Naive B cell (primary cell): ENCODE measurements at regions not wholly inside any gene's neighbourhood (a gene's known extent, or its start where the extent isn't known, plus 50 kb on each side); places are given as distances from the start of the nearest gene placed in this dataset.
"Not testable (repeated sequence)": the region's sequence is repeated elsewhere in the genome, so short reads cannot be mapped to it uniquely, and the experiment has no call there.

Experiments used
- ATAC-seq, 2 donors: fragments of 150-1000 bp; cut with Tn5 transposase; 2 replicates each; pipeline ENCODE4 v1.10.0; 2021; ENCODE audit warnings: low read depth in 2 of 2, mild to moderate bottlenecking in 2 of 2, moderate library complexity in 2 of 2
- DNase-seq: peaks from one replicate; pipeline ENCODE4 v3.0.0; 2022
- H3K27ac Mint-ChIP-seq, 6 donors: one replicate each; pipeline ENCODE4 v1.8.0; 2020 to 2022; ENCODE audit warnings: mild to moderate bottlenecking in 6 of 6, mixed read lengths in 6 of 6, moderate library complexity in 5 of 6, inconsistent platforms in 2 of 6
- H3K27me3 Mint-ChIP-seq, 3 donors: one replicate each; pipeline ENCODE4 v1.8.0; 2021 to 2022; ENCODE audit warnings: mixed read lengths in 3 of 3, mild to moderate bottlenecking in 1 of 3
- H3K36me3 Mint-ChIP-seq, 2 donors: one replicate each; pipeline ENCODE4 v1.8.0; 2020 to 2022; ENCODE audit warnings: mixed read lengths in 2 of 2, inconsistent platforms in 1 of 2, mild to moderate bottlenecking in 1 of 2
- H3K4me1 Mint-ChIP-seq, 3 donors: one replicate each; pipeline ENCODE4 v1.8.0; 2020 to 2022; ENCODE audit warnings: mixed read lengths in 3 of 3, inconsistent platforms in 1 of 3, mild to moderate bottlenecking in 1 of 3, moderate library complexity in 1 of 3
- H3K4me3 Mint-ChIP-seq, 8 donors: one replicate each; pipeline ENCODE4 v1.8.0; 2020 to 2022; ENCODE audit warnings: mild to moderate bottlenecking in 8 of 8, mixed read lengths in 8 of 8, moderate library complexity in 8 of 8, inconsistent platforms in 2 of 8
- H3K9me3 Mint-ChIP-seq, 7 donors: one replicate each; pipeline ENCODE4 v1.8.0; 2020 to 2022; ENCODE audit warnings: mixed read lengths in 7 of 7, mild to moderate bottlenecking in 5 of 7, inconsistent platforms in 2 of 7, moderate library complexity in 1 of 7

DNA sequence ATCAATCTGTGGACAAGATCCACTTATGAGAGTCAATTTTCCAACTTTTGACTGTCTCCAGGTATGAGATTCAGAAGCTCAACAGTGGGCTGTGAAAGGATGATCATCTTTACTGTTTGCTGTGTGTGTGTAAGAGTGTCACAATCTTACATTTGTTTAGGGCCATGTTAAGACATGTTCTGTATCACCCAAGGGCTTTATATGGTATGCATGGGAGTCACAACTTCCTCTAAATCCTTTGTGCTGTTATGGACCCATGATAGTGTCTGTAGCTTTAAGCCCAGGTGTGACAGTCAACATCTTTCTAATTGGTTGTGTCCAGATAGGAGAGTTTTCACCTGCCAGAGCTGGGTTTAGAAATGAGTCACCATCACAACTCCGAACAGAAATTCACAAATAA lies 70.2 kb downstream of the ZNF726 start:
- ATAC-seq, H3K27ac Mint-ChIP-seq, H3K4me3 Mint-ChIP-seq, H3K9me3 Mint-ChIP-seq, H3K27me3 Mint-ChIP-seq, H3K36me3 Mint-ChIP-seq, H3K4me1 Mint-ChIP-seq, DNase-seq: not testable (repeated sequence)

DNA sequence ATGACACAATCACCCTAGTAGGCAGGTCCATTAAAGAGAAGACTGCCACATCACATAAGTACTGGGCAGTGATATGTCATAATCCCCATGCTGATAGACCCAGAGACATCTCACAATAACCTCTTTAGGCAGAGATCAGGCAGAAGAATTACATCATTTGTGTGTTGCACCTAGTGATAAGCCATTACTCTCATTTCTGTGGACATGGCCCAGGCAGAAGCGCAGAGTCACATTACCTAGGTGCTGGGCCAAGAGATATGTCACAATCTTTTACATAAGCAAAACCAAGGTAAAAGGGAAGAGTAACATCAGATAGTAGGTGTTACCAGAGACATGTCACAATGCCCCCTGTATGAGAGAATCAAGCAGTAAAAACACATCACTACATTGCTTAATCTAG lies 71.9 kb downstream of the ZNF726 start:
- Mint-ChIP-seq H3K9me3 (peaks cover 0 to 1% (median 0%) of the 10 kb centered on the region in 7 donors), H3K27ac (no peak overlapping the region), H3K27me3 (no peaks in the 10 kb centered on the region), H3K36me3 (no peaks in the 10 kb centered on the region), H3K4me3 (no peak overlapping the region), H3K4me1 (no peaks in the 10 kb centered on the region)
- no peak for ATAC-seq
- no peak for DNase-seq

DNA sequence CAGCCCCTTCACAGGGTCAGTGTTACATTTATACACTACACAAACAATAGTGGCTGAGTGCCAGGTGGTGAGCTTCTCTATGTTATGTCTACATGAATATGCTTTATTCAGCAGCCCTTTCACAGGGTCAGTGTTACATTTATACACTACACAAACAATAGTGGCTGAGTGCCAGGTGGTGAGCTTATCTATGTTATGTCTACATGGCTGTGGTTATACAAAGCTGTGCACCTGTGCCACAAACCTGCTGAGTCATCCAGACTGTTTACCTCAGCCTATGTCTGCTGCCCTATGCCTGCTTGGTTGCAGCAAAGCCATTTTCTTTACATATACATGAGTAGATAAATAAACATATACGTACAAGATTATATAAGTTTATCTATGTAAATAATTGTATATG lies 76.5 kb downstream of the ZNF726 start:
- H3K4me1 Mint-ChIP-seq: peaks cover 0 to 3% (median 0%) of the 10 kb centered on the region in 3 donors
- ATAC-seq: no peak
- no peaks in the 10 kb centered on the region for H3K27me3 Mint-ChIP-seq
- DNase-seq: no peak
- no peaks in the 10 kb centered on the region for H3K36me3 Mint-ChIP-seq
- peaks cover 3 to 19% (median 6%) of the 10 kb centered on the region in 7 donors for H3K9me3 Mint-ChIP-seq
- no peak overlapping the region for H3K4me3 Mint-ChIP-seq
- no peak overlapping the region for H3K27ac Mint-ChIP-seq

DNA sequence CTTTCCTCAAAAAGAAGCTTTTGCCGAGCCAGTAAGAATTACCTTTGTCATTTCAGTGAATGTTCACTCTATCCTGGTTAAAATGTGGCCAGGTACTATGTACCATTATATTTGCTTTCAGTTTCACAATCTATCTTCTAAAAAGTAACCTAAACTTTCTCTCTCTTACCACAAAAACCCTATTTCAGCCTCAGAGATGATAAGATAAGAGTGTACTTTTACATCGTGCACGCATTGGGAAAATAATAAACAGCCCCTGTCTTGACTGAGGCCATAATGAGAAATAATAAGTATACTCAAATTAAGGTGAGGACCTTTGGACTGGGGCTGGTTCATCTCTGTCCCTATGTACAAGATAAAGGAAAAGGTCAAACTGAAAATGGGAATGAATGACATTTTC lies 77.7 kb downstream of the ZNF726 start:
- ATAC-seq: no peak

DNA sequence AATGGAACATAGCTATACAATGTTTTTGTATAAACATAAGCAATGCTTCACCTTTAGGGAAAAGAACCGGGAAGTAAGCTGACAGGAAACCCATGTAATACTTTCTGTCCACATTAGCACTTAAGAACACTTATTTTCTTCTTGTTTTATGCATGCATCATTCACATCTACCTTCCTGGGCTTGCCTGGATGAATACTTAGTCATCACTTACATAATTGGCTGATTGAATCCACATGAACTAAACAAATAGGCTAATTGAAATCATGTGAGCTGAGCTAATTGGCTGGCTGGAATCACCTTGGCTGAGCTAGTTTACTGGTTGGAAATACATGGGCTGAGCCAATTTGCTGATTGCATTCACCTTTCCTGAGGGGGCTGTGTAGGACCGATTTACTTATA lies 78.8 kb downstream of the ZNF726 start:
- ATAC-seq: no peak
- no peak for DNase-seq
- Mint-ChIP-seq H3K4me1 (peaks cover 0 to 3% (median 0%) of the 10 kb centered on the region in 3 donors), H3K27me3 (no peaks in the 10 kb centered on the region), H3K36me3 (peaks cover 0 to 12% of the 10 kb centered on the region in 2 donors), H3K4me3 (no peak overlapping the region), H3K27ac (no peak overlapping the region), H3K9me3 (peaks cover 15 to 41% (median 22%) of the 10 kb centered on the region in 7 donors)

More for the DNA sequence above, 77.7 kb downstream of the ZNF726 start:
- H3K9me3 Mint-ChIP-seq: peaks cover 14 to 31% (median 17%) of the 10 kb centered on the region in 7 donors
- no peaks in the 10 kb centered on the region for H3K27me3 Mint-ChIP-seq
- peaks cover 0 to 9% of the 10 kb centered on the region in 2 donors for H3K36me3 Mint-ChIP-seq
- no peak overlapping the region for H3K27ac Mint-ChIP-seq
- H3K4me3 Mint-ChIP-seq: no peak overlapping the region
- DNase-seq: no peak
- peaks cover 0 to 3% (median 0%) of the 10 kb centered on the region in 3 donors for H3K4me1 Mint-ChIP-seq

DNA sequence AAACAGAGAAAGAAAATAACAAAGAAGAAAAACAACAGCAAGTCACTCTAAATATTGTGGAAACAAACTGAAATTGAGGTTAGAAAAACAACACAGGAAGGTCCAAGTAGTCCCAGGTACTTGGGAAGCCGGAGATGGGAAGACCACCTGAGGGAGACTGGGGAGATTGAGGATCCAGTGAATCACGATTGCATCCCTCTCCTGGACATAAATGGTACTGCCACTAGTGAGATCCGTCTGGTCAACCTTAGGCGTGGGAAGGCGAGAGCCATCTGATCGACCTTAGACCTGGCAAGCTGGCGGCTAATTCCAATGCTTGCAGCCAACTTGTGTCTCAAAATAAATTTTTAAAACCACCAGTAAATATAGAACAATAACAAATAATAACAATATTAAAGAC lies 81.9 kb downstream of the ZNF726 start:
- H3K4me1 Mint-ChIP-seq: peaks cover 0 to 3% (median 0%) of the 10 kb centered on the region in 3 donors
- no peak overlapping the region for H3K27ac Mint-ChIP-seq
- H3K36me3 Mint-ChIP-seq: peaks cover 0 to 12% of the 10 kb centered on the region in 2 donors
- DNase-seq: no peak
- no peak for ATAC-seq
- H3K4me3 Mint-ChIP-seq: no peak overlapping the region
- peaks cover 24 to 54% (median 29%) of the 10 kb centered on the region in 7 donors for H3K9me3 Mint-ChIP-seq
- H3K27me3 Mint-ChIP-seq: no peaks in the 10 kb centered on the region

DNA sequence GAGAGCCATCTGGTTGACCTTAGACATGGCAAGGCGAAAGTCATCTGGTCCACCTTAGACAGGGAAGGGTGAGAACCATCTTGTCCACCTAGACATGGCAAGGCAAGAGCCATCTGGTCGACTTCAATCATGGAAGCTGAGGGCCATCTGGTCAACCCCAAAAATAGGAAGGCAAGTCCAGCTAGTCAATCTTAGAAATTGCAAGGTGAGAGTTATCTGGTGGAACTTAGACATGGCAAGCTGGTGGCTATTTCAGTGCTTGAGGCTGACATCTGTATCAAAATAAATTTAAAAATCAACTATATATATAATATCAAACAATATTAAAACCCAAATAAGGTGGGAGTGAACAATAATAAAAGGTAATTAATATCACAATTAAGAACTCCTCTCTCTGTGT lies 83.9 kb downstream of the ZNF726 start:
- Mint-ChIP-seq H3K4me3 (no peak overlapping the region), H3K27me3 (no peaks in the 10 kb centered on the region), H3K27ac (no peak overlapping the region), H3K9me3 (peaks cover 24 to 54% (median 29%) of the 10 kb centered on the region in 7 donors), H3K4me1 (peaks cover 0 to 3% (median 0%) of the 10 kb centered on the region in 3 donors), H3K36me3 (peaks cover 0 to 12% of the 10 kb centered on the region in 2 donors)
- no peak for DNase-seq
- ATAC-seq: no peak

DNA sequence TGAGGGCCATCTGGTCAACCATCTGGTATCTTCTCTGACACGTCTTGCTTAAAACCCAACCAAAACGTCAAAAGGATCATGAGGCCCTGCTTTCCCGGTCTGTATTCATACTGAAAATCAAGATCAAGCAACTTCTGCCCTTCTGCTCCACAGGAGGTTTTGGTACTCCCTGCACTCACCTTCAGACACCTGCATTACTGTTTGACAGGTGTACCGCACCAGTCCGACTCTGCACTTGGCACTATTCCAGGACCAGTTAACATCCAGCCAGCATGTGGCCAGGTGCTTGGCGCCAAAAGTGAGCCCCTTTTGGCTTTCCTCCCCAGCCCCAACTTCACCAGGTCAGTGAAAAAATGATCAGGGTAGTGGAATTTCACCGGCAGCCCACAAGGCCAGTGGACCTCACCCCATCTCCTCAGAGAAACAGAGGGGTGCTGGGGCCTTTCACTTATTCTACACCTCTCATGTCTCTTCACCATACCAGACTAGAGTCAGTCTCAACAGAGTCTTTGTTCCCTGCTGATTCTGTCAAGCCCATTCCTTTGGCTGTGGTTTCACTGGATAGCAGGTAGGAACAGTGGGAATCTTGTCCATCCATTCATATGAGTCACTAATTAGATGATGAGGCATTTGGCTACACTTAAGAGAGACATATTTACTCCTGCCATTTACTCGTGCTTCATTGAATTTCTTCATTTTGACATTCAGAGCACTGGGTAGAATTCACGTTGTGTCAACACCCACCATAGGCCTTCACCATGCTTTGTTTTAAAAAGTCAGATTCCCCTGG lies 85.3 kb downstream of the ZNF726 start:
- H3K4me3 Mint-ChIP-seq: no peak overlapping the region
- no peak overlapping the region for H3K27ac Mint-ChIP-seq
- H3K36me3 Mint-ChIP-seq: peaks cover 0 to 12% of the 10 kb centered on the region in 2 donors
- H3K27me3 Mint-ChIP-seq: no peaks in the 10 kb centered on the region
- peaks cover 0 to 3% (median 0%) of the 10 kb centered on the region in 3 donors for H3K4me1 Mint-ChIP-seq
- peaks cover 21 to 46% (median 26%) of the 10 kb centered on the region in 7 donors for H3K9me3 Mint-ChIP-seq
- no peak for ATAC-seq
- no peak for DNase-seq

DNA sequence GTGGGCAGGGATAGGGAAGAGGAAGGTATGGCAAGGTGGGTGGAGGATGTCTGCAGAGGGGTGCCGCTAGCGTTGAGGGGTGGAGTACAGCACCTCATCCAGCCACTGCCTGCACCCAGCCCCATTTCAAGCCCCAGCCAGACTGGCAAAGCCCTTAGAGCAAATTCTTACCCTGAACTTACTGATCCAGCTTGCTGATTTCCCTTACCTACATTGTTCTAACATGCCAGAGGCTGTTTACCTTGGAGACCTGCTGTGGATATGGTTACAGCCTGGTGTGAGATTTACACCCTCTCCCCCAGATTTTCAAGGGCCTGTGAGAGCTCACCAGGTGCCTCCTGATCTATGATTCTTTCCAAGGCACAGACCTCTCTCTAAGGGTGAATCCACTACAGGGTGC lies 86.0 kb downstream of the ZNF726 start:
- H3K4me3 Mint-ChIP-seq: no peak overlapping the region
- H3K36me3 Mint-ChIP-seq: peaks cover 0 to 12% of the 10 kb centered on the region in 2 donors
- ATAC-seq: no peak
- peaks cover 18 to 40% (median 25%) of the 10 kb centered on the region in 7 donors for H3K9me3 Mint-ChIP-seq
- H3K27ac Mint-ChIP-seq: no peak overlapping the region
- DNase-seq: no peak
- H3K4me1 Mint-ChIP-seq: peaks cover 0 to under 1% (median 0%) of the 10 kb centered on the region in 3 donors
- no peaks in the 10 kb centered on the region for H3K27me3 Mint-ChIP-seq

DNA sequence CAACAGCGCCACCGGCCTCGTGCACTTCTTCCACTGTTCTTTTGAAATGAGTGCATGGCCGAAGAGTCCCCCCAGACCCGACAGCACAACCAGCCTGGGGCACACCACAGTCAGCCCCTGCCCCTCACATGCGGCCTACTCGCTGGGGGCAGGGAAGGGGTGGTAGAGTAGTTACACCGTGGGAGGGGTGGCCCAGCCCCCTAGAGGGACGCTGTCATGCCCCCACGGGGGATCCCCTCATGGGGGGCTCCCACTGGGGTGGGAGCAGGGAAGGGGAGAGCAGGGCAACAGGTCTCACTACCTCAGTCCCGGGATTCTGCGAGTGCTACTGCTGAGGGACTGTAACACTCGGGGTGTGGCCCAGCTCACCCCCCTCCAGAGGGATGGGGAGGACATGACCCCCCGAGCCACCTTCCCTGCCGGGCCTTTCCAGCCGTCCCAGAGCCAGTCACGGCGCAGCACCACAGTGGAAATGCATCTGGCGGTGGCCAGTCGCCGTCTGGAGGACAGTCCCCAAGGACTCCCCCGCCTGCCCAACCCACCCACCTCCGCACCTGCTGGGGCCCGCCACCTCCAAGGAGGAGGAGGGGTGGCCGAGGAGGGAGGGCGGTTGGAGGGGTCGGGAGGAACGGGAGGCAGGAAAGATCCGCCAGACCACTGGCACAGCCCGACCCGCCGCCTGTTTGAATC lies 84.6 kb upstream of the ZNF254 start:
- peaks cover 6 to 25% (median 10%) of the 10 kb centered on the region in 7 donors for H3K9me3 Mint-ChIP-seq
- no peak overlapping the region for H3K4me3 Mint-ChIP-seq
- ATAC-seq: no peak

DNA sequence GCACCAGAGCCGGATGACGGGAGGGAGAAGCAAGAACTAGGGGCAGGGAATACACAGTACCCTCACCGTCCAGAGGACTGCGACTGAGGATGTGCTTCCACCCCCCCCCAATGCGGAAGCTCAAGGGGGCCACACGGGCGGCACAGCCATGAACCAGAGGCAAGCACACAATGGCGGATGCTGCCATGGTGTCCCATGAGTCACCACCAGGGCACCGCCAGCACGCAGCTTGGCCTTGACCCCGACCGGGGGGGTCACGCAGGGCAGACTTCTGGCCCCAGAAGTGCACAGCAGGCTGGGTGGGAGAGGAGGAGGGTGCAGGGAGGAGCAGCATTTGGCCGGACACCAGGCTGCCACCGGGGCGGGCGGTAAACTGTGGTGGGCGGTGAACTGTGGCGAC lies 83.5 kb upstream of the ZNF254 start:
- DNase-seq: no peak
- H3K9me3 Mint-ChIP-seq: peaks cover 0 to 25% (median 4%) of the 10 kb centered on the region in 7 donors

More for the DNA sequence above, 84.6 kb upstream of the ZNF254 start:
- H3K36me3 Mint-ChIP-seq: peaks cover 0 to 2% of the 10 kb centered on the region in 2 donors
- no peak overlapping the region for H3K27ac Mint-ChIP-seq
- H3K27me3 Mint-ChIP-seq: no peaks in the 10 kb centered on the region
- no peaks in the 10 kb centered on the region for H3K4me1 Mint-ChIP-seq
- DNase-seq: no peak

DNA sequence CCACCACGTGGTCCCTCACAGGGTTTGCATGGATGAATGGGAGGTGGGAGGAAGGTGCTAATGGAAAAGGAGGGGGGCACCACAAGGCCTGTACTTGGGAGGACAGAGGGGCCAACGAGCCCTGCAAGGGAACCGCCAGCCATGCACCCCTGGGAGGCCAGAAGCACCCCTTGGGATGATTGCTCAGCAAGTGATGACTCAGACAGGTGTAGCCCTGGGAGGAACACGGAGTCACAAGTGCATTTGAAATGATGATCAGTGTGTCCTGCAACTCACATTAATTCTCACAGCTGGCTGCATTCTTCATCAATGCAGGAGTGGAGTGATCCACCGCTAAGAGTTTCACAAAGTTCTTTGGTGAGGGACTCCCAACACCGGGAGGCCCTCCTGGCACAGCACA lies 82.8 kb upstream of the ZNF254 start:
- Mint-ChIP-seq H3K4me1 (no peaks in the 10 kb centered on the region), H3K27ac (no peak overlapping the region), H3K27me3 (no peaks in the 10 kb centered on the region), H3K4me3 (no peak overlapping the region), H3K9me3 (peaks cover 0 to 23% (median 2%) of the 10 kb centered on the region in 7 donors), H3K36me3 (no peaks in the 10 kb centered on the region)
- ATAC-seq (no peak), DNase-seq (no peak)

More for the DNA sequence above, 83.5 kb upstream of the ZNF254 start:
- H3K4me3 Mint-ChIP-seq: no peak overlapping the region
- no peak overlapping the region for H3K27ac Mint-ChIP-seq
- no peaks in the 10 kb centered on the region for H3K4me1 Mint-ChIP-seq
- ATAC-seq: no peak
- no peaks in the 10 kb centered on the region for H3K27me3 Mint-ChIP-seq
- no peaks in the 10 kb centered on the region for H3K36me3 Mint-ChIP-seq

DNA sequence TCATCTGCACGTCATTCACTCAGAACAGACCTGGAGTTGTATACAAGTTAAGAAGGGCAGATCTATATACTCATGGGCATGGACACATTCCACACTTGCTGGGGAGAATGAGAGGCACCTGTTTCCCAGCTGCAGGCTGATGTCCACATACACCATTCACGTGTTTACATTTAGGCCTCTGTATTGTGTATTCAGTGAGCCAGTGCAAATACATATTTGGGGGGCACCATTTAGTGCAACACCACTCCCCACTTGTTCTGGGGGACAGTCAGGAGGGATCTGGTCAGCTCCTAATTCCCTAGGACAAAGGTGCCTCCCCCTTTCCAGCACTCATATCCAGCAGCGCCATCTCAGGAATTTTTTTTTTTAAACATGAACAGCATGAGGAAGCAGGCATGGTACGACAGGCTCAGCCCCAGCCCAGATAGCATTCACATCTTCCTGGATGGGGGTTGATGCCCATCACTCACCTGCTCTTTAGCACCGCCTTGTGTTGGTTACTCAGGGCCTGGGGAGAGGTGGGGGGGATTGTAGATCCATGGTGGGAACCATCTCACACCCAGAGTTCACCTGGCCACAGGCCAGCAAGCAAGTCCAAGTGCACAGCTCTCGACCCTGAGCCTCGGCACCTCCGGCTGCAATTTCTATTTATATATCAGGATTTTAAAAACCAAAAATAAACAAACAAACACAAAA lies 56.9 kb upstream of the ZNF254 start:
- H3K36me3 Mint-ChIP-seq: no peaks in the 10 kb centered on the region
- no peaks in the 10 kb centered on the region for H3K9me3 Mint-ChIP-seq
- DNase-seq: no peak
- no peak for ATAC-seq
- no peaks in the 10 kb centered on the region for H3K27me3 Mint-ChIP-seq
- peaks cover 17 to 21% (median 17%) of the 10 kb centered on the region in 3 donors for H3K4me1 Mint-ChIP-seq
- peak overlapping the region in 3 of 6 donors; percentile 46 to 90 (median 85) for H3K27ac Mint-ChIP-seq
- peak overlapping the region in 3 of 8 donors; percentile 43 to 58 (median 56) for H3K4me3 Mint-ChIP-seq
